CD14-positive monocyte (primary cell): ENCODE measurements at regions not wholly inside any gene's neighbourhood (a gene's known extent, or its start where the extent isn't known, plus 50 kb on each side); places are given as distances from the start of the nearest gene placed in this dataset.

Source experiments
- DNase-seq, 3 donors: peaks; one replicate each; pipeline ENCODE4 v3.0.0-alpha.2; 2011 to 2022
- H2AFZ ChIP-seq: 2 replicates; pipeline ENCODE4 v1.6.0; 2012; ENCODE audit warnings: mild to moderate bottlenecking, low read depth, low read length, inconsistent platforms; ENCODE audit not compliant: insufficient read depth, poor library complexity, severe bottlenecking
- H3K27ac ChIP-seq, 2 donors: 1 replicate in 1 of 2; 2 replicates in 1 of 2; pipeline ENCODE4 v1.5.1; 2012 to 2013; ENCODE audit warnings: low read length in 2 of 2, control low read depth in 1 of 2, inconsistent platforms in 1 of 2, low read depth in 1 of 2, mild to moderate bottlenecking in 1 of 2
- H3K27me3 ChIP-seq, 2 donors: one replicate each; pipeline versions ENCODE4 v1.6.0 to v1.6.1; 2011 to 2013; ENCODE audit warnings: low read length in 2 of 2; ENCODE audit not compliant: control insufficient read depth in 2 of 2, insufficient read depth in 2 of 2
- H3K36me3 ChIP-seq, 2 donors: replicated peaks in 1 of 2; 1 replicate in 1 of 2; 2 replicates in 1 of 2; pipeline versions ENCODE4 v1.5.1 to v1.6.1; 2012 to 2013; ENCODE audit warnings: low read length in 2 of 2, control low read depth in 1 of 2, inconsistent platforms in 1 of 2, mild to moderate bottlenecking in 1 of 2; ENCODE audit not compliant: insufficient read depth in 2 of 2, control insufficient read depth in 1 of 2
- H3K4me1 ChIP-seq, 2 donors: 1 replicate in 1 of 2; 2 replicates in 1 of 2; pipeline versions ENCODE4 v1.5.1 to v1.6.1; 2012 to 2013; ENCODE audit warnings: low read length in 2 of 2, control low read depth in 1 of 2, inconsistent platforms in 1 of 2, mild to moderate bottlenecking in 1 of 2, moderate library complexity in 1 of 2; ENCODE audit not compliant: insufficient read depth in 2 of 2, control insufficient read depth in 1 of 2
- H3K4me2 ChIP-seq: replicated peaks from 2 replicates; pipeline ENCODE3; 2012; ENCODE audit warnings: low read length, moderate library complexity, mild to moderate bottlenecking; ENCODE audit not compliant: poor library complexity, severe bottlenecking; ENCODE audit errors: extremely low read depth
- H3K4me3 ChIP-seq, 3 experiments: fragments of 200-600 bp in 1 of 3; sonication (generic) in 1 of 3; replicated peaks in 1 of 3; 1 replicate in 2 of 3; 2 replicates in 1 of 3; pipeline ENCODE4 v1.5.1; 2011 to 2013; ENCODE audit warnings: low read length in 3 of 3, mild to moderate bottlenecking in 3 of 3, control low read depth in 2 of 3, low read depth in 2 of 3, inconsistent platforms in 1 of 3, moderate library complexity in 1 of 3
- H3K79me2 ChIP-seq: 2 replicates; pipeline ENCODE4 v1.6.0; 2012; ENCODE audit warnings: mild to moderate bottlenecking, control low read depth, inconsistent platforms, low read length, moderate library complexity; ENCODE audit not compliant: insufficient read depth
- H3K9ac ChIP-seq: 2 replicates; pipeline ENCODE4 v1.6.0; 2017; ENCODE audit warnings: low read length, mild to moderate bottlenecking; ENCODE audit not compliant: insufficient read depth, poor library complexity, severe bottlenecking
- H3K9me3 ChIP-seq, 2 donors: replicated peaks in 1 of 2; 1 replicate in 1 of 2; 2 replicates in 1 of 2; pipeline versions ENCODE4 v1.5.1 to v1.6.1; 2012 to 2013; ENCODE audit warnings: low read length in 2 of 2, control low read depth in 1 of 2; ENCODE audit not compliant: control insufficient read depth in 1 of 2, insufficient read depth in 1 of 2
- H4K20me1 ChIP-seq: 2 replicates; pipeline ENCODE4 v1.6.0; 2012; ENCODE audit warnings: mild to moderate bottlenecking, low read length, control low read depth, moderate library complexity; ENCODE audit not compliant: insufficient read depth
- H3K27ac Mint-ChIP-seq, 7 donors: one replicate each; pipeline ENCODE4 v1.8.0; 2020; ENCODE audit warnings: mild to moderate bottlenecking in 7 of 7, mixed read lengths in 7 of 7, moderate library complexity in 6 of 7, inconsistent platforms in 2 of 7
- H3K27me3 Mint-ChIP-seq, 3 donors: one replicate each; pipeline ENCODE4 v1.8.0; 2021 to 2022; ENCODE audit warnings: low read depth in 3 of 3, mild to moderate bottlenecking in 3 of 3, mixed read lengths in 3 of 3, moderate library complexity in 3 of 3, inconsistent platforms in 1 of 3
- H3K36me3 Mint-ChIP-seq, 2 donors: one replicate each; pipeline ENCODE4 v1.8.0; 2020; ENCODE audit warnings: mixed read lengths in 2 of 2, inconsistent platforms in 1 of 2, mild to moderate bottlenecking in 1 of 2
- H3K4me1 Mint-ChIP-seq: one replicate; pipeline ENCODE4 v1.8.0; 2020; ENCODE audit warnings: mild to moderate bottlenecking, mixed read lengths
- H3K4me3 Mint-ChIP-seq, 2 donors: one replicate each; pipeline ENCODE4 v1.8.0; 2020; ENCODE audit warnings: mild to moderate bottlenecking in 2 of 2, mixed read lengths in 2 of 2, moderate library complexity in 1 of 2
- H3K9me3 Mint-ChIP-seq, 7 donors: one replicate each; pipeline ENCODE4 v1.8.0; 2020 to 2022; ENCODE audit warnings: mixed read lengths in 7 of 7, mild to moderate bottlenecking in 6 of 7, moderate library complexity in 6 of 7, inconsistent platforms in 2 of 7
- CTCF ChIP-seq: fragments of 200-600 bp; IDR thresholded peaks from one replicate; pipeline ENCODE4 v1.8.0; 2022; ENCODE audit warnings: antibody characterized with exemption, mild to moderate bottlenecking
- WGBS: methylation state at CpG from one replicate; pipeline ENCODE4 v1.1.5; 2013; ENCODE audit warnings: missing lambda C conversion rate; ENCODE audit not compliant: insufficient coverage; 5-methylcytosine and 5-hydroxymethylcytosine counted together
- intact Hi-C, 2 donors: fragments of 100-400 bp; cut with micrococcal nuclease; formaldehyde crosslinking; loops; one replicate each; pipeline versions ENCODE4 v1.15.0 to v1.15.1; 2023

GRCh38 chr5:77842243-77842642 is 66.1 kb upstream of the TBCA start:
- H3K27ac Mint-ChIP-seq = no peak overlapping the region

DNA sequence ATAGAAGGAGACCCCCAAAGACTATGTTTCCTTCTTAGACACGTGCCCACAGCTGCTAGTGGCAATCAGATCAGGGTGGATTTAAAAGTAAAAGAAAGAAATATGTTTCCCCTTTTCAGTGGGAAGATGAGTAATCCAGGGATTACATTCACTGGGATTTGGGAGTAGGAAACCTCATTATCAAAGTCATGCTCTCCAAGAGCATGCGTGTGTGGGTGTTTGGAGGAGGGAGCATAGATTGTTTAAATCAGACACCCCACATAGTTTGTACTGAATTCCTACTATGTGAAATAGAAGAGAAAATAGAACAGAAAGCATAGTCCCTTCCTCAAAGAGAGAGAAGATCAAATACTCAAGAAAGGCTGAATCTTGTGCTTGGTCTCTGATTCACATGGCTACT is 65.5 kb upstream of the TBCA start:
- Mint-ChIP-seq H3K4me3 (no peak overlapping the region), H3K36me3 (peaks cover 0 to 11% of the 10 kb centered on the region in 2 donors), H3K4me1 (peaks cover 17% of the 10 kb centered on the region), H3K9me3 (peaks cover 0 to 11% (median 0%) of the 10 kb centered on the region in 7 donors), H3K27me3 (peaks cover 18 to 59% (median 36%) of the 10 kb centered on the region in 3 donors), H3K27ac (no peak overlapping the region)
- Histone ChIP-seq H3K9ac (no peak overlapping the region), H3K4me2 (no peak overlapping the region), H3K36me3 (no peaks in the 10 kb centered on the region), H3K4me1 (peaks cover 8 to 17% of the 10 kb centered on the region in 2 donors), H4K20me1 (no peaks in the 10 kb centered on the region), H3K9me3 (no peaks in the 10 kb centered on the region), H3K4me3 (no peak overlapping the region), H3K27ac (no peak overlapping the region), H3K79me2 (no peaks in the 10 kb centered on the region), H2AFZ (no peak overlapping the region), H3K27me3 (peaks cover 25 to 69% of the 10 kb centered on the region in 2 donors)
- WGBS = no CpG with 5 or more reads among the region's 2 CpGs
- DNase-seq = no peak
- intact Hi-C loops = loop anchor here in 1 of 2 donors (10.0 kb wide), 1 partner anchor 207 kb away; the partner anchor contains the start of gene OTP
- no peak for TF ChIP-seq CTCF

More at GRCh38 chr5:77842243-77842642, 66.1 kb upstream of the TBCA start:
- Histone ChIP-seq H3K4me3 (no peak overlapping the region), H3K4me2 (no peak overlapping the region), H2AFZ (no peak overlapping the region), H3K4me1 (peaks cover 8 to 17% of the 10 kb centered on the region in 2 donors), H3K27ac (no peak overlapping the region), H3K79me2 (no peaks in the 10 kb centered on the region), H3K9me3 (no peaks in the 10 kb centered on the region), H4K20me1 (no peaks in the 10 kb centered on the region), H3K27me3 (peaks cover 28 to 75% of the 10 kb centered on the region in 2 donors), H3K36me3 (no peaks in the 10 kb centered on the region), H3K9ac (no peak overlapping the region)
- no peak overlapping the region for H3K4me3 Mint-ChIP-seq
- no CpG with 5 or more reads among the region's 2 CpGs for WGBS
- peaks cover 23% of the 10 kb centered on the region for H3K4me1 Mint-ChIP-seq
- intact Hi-C loops = loop anchor here in 1 of 2 donors (10.0 kb wide), 1 partner anchor 207 kb away; the partner anchor contains the start of gene OTP
- DNase-seq = no peak
- no peak for TF ChIP-seq CTCF
- H3K9me3 Mint-ChIP-seq = peaks cover 0 to 11% (median 0%) of the 10 kb centered on the region in 7 donors
- peaks cover 18 to 62% (median 38%) of the 10 kb centered on the region in 3 donors for H3K27me3 Mint-ChIP-seq
- H3K36me3 Mint-ChIP-seq = peaks cover 0 to 16% of the 10 kb centered on the region in 2 donors
